ENCODE measurements at regions not wholly inside any gene's neighbourhood (a gene's known extent, or its start where the extent isn't known, plus 50 kb on each side); places are given as distances from the start of the nearest gene placed in this dataset.

DNA sequence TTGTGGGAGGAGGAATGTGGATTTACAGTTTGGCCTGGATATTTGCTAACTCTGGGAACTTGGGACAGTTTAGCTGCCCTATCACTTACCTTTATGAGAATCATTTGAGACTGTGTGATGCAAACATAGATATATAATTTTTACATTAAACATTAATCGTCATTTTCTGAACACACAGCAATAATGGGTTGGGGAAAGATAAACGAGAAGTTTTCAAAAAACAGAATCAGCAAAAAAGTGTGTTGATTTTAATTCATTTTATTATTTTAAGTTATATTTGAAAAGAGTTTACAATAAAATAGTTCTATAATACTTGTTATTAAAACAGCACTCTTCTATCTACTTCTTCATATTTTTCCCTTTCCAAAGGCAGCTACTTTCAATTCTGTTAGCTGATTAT lies 813.3 kb downstream of the SLC4A3 start:
- TF ChIP-seq, protein P1, sequence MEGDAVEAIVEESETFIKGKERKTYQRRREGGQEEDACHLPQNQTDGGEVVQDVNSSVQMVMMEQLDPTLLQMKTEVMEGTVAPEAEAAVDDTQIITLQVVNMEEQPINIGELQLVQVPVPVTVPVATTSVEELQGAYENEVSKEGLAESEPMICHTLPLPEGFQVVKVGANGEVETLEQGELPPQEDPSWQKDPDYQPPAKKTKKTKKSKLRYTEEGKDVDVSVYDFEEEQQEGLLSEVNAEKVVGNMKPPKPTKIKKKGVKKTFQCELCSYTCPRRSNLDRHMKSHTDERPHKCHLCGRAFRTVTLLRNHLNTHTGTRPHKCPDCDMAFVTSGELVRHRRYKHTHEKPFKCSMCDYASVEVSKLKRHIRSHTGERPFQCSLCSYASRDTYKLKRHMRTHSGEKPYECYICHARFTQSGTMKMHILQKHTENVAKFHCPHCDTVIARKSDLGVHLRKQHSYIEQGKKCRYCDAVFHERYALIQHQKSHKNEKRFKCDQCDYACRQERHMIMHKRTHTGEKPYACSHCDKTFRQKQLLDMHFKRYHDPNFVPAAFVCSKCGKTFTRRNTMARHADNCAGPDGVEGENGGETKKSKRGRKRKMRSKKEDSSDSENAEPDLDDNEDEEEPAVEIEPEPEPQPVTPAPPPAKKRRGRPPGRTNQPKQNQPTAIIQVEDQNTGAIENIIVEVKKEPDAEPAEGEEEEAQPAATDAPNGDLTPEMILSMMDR (IDR thresholded peaks at IDR 0.05 in 4 of 5, conservative IDR thresholded peaks at IDR 0.05 in 1 of 5) = no peak
- TF ChIP-seq POLR2A (IDR thresholded peaks at IDR 0.05) = no peak

Measured in gastrocnemius medialis (tissue), 4 donors.